ENCODE measurements at regions not wholly inside any gene's neighbourhood (a gene's known extent, or its start where the extent isn't known, plus 50 kb on each side); places are given as distances from the start of the nearest gene placed in this dataset.

- TF ChIP-seq, protein P1, sequence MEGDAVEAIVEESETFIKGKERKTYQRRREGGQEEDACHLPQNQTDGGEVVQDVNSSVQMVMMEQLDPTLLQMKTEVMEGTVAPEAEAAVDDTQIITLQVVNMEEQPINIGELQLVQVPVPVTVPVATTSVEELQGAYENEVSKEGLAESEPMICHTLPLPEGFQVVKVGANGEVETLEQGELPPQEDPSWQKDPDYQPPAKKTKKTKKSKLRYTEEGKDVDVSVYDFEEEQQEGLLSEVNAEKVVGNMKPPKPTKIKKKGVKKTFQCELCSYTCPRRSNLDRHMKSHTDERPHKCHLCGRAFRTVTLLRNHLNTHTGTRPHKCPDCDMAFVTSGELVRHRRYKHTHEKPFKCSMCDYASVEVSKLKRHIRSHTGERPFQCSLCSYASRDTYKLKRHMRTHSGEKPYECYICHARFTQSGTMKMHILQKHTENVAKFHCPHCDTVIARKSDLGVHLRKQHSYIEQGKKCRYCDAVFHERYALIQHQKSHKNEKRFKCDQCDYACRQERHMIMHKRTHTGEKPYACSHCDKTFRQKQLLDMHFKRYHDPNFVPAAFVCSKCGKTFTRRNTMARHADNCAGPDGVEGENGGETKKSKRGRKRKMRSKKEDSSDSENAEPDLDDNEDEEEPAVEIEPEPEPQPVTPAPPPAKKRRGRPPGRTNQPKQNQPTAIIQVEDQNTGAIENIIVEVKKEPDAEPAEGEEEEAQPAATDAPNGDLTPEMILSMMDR (IDR thresholded peaks at IDR 0.05; ENCODE audit: poor library complexity, severe bottlenecking) = no peak
- TF ChIP-seq MXI1 (conservative IDR thresholded peaks at IDR 0.05; ENCODE audit: poor library complexity, severe bottlenecking) (no peak), EP300 (conservative IDR thresholded peaks at IDR 0.05; ENCODE audit: poor library complexity, severe bottlenecking) (no peak), EZH2 (IDR thresholded peaks at IDR 0.05; ENCODE audit: borderline replicate concordance, insufficient read depth, low read length, poor library complexity, severe bottlenecking) (no peak), POLR2AphosphoS5 (IDR thresholded peaks at IDR 0.05) (no peak), RAD21 (conservative IDR thresholded peaks at IDR 0.05) (no peak), TAF1 (IDR thresholded peaks at IDR 0.05; ENCODE audit: low read depth) (no peak)
- TF ChIP-seq, protein P2, sequence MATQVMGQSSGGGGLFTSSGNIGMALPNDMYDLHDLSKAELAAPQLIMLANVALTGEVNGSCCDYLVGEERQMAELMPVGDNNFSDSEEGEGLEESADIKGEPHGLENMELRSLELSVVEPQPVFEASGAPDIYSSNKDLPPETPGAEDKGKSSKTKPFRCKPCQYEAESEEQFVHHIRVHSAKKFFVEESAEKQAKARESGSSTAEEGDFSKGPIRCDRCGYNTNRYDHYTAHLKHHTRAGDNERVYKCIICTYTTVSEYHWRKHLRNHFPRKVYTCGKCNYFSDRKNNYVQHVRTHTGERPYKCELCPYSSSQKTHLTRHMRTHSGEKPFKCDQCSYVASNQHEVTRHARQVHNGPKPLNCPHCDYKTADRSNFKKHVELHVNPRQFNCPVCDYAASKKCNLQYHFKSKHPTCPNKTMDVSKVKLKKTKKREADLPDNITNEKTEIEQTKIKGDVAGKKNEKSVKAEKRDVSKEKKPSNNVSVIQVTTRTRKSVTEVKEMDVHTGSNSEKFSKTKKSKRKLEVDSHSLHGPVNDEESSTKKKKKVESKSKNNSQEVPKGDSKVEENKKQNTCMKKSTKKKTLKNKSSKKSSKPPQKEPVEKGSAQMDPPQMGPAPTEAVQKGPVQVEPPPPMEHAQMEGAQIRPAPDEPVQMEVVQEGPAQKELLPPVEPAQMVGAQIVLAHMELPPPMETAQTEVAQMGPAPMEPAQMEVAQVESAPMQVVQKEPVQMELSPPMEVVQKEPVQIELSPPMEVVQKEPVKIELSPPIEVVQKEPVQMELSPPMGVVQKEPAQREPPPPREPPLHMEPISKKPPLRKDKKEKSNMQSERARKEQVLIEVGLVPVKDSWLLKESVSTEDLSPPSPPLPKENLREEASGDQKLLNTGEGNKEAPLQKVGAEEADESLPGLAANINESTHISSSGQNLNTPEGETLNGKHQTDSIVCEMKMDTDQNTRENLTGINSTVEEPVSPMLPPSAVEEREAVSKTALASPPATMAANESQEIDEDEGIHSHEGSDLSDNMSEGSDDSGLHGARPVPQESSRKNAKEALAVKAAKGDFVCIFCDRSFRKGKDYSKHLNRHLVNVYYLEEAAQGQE (IDR thresholded peaks at IDR 0.05; ENCODE audit: borderline replicate concordance) = no peak
Measured at GRCh38 chr15:62469874-62470688, 305.0 kb upstream of the C2CD4B start.
